ENCODE measurements at regions not wholly inside any gene's neighbourhood (a gene's known extent, or its start where the extent isn't known, plus 50 kb on each side); places are given as distances from the start of the nearest gene placed in this dataset.

- no peak for TF ChIP-seq POLR2AphosphoS5 (IDR thresholded peaks at IDR 0.05)
- TF ChIP-seq, protein P1, sequence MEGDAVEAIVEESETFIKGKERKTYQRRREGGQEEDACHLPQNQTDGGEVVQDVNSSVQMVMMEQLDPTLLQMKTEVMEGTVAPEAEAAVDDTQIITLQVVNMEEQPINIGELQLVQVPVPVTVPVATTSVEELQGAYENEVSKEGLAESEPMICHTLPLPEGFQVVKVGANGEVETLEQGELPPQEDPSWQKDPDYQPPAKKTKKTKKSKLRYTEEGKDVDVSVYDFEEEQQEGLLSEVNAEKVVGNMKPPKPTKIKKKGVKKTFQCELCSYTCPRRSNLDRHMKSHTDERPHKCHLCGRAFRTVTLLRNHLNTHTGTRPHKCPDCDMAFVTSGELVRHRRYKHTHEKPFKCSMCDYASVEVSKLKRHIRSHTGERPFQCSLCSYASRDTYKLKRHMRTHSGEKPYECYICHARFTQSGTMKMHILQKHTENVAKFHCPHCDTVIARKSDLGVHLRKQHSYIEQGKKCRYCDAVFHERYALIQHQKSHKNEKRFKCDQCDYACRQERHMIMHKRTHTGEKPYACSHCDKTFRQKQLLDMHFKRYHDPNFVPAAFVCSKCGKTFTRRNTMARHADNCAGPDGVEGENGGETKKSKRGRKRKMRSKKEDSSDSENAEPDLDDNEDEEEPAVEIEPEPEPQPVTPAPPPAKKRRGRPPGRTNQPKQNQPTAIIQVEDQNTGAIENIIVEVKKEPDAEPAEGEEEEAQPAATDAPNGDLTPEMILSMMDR (IDR thresholded peaks at IDR 0.05): no peak
- no peak for TF ChIP-seq POLR2A (IDR thresholded peaks at IDR 0.05)
- TF ChIP-seq EP300 (IDR thresholded peaks at IDR 0.05): no peak
Observed at GRCh38 chr2:128949360-128949759, 630.7 kb upstream of the HS6ST1 start.

All from gastroesophageal sphincter (tissue), 3 donors.